GM21367 (cell line): ENCODE measurements at regions not wholly inside any gene's neighbourhood (a gene's known extent, or its start where the extent isn't known, plus 50 kb on each side); places are given as distances from the start of the nearest gene placed in this dataset.
"Not testable (repeated sequence)": the region's sequence is repeated elsewhere in the genome, so short reads cannot be mapped to it uniquely, and the experiment has no call there.

Experiments
- ATAC-seq: cut with Tn5 transposase; IDR thresholded peaks from one replicate; pipeline ENCODE4 v1.9.1; 2021; ENCODE audit not compliant: unreplicated experiment

- not testable (repeated sequence) for ATAC-seq
These were observed 110.7 kb downstream of the CRLF3 start for GRCh38 chr17:30713805-30714204.

GRCh38 chr17:30712859-30713258 lies 111.6 kb downstream of the CRLF3 start:
- not testable (repeated sequence) for ATAC-seq

GRCh38 chr17:30711626-30712507 lies 112.6 kb downstream of the CRLF3 start:
- not testable (repeated sequence) for ATAC-seq

- not testable (repeated sequence) for ATAC-seq
These were observed 113.3 kb downstream of the CRLF3 start for GRCh38 chr17:30711176-30711575.

- not testable (repeated sequence) for ATAC-seq
These were observed 114.0 kb downstream of the CRLF3 start for GRCh38 chr17:30710276-30711088.

- ATAC-seq = not testable (repeated sequence)
These were observed 114.8 kb downstream of the CRLF3 start for GRCh38 chr17:30709561-30710275.

- ATAC-seq = not testable (repeated sequence)
These were observed 115.4 kb downstream of the CRLF3 start for GRCh38 chr17:30709096-30709495.

GRCh38 chr17:30708241-30709078 lies 116.0 kb downstream of the CRLF3 start:
- not testable (repeated sequence) for ATAC-seq

GRCh38 chr17:30707724-30708240 lies 116.7 kb downstream of the CRLF3 start:
- ATAC-seq = not testable (repeated sequence)

GRCh38 chr17:30706461-30707335 lies 117.8 kb downstream of the CRLF3 start:
- not testable (repeated sequence) for ATAC-seq

GRCh38 chr17:30706004-30706403 lies 118.5 kb downstream of the CRLF3 start:
- not testable (repeated sequence) for ATAC-seq

GRCh38 chr17:30701498-30701989 lies 122.9 kb downstream of the CRLF3 start:
- no peak for ATAC-seq

GRCh38 chr17:30700833-30701232 lies 123.7 kb downstream of the CRLF3 start:
- ATAC-seq = not testable (repeated sequence)

GRCh38 chr17:30697619-30698460 lies 126.7 kb downstream of the CRLF3 start:
- peak; percentile 60 for ATAC-seq

GRCh38 chr17:30696234-30696633 lies 128.3 kb downstream of the CRLF3 start:
- ATAC-seq = no peak

GRCh38 chr17:30695265-30695811 lies 129.2 kb downstream of the CRLF3 start:
- not testable (repeated sequence) for ATAC-seq

GRCh38 chr17:30693772-30694171 lies 130.7 kb downstream of the CRLF3 start:
- not testable (repeated sequence) for ATAC-seq
